ENCODE measurements at regions not wholly inside any gene's neighbourhood (a gene's known extent, or its start where the extent isn't known, plus 50 kb on each side); places are given as distances from the start of the nearest gene placed in this dataset.

GRCh38 chr2:217689053-217689452 is 313.7 kb downstream of the TNS1 start:
- TF ChIP-seq MAX (IDR thresholded peaks at IDR 0.05; ENCODE audit: low read depth, low read length) = no peak
- no peak for TF ChIP-seq POLR2A (IDR thresholded peaks at IDR 0.05; ENCODE audit: extremely low read depth, insufficient read length)
- no peak for TF ChIP-seq MYC (IDR thresholded peaks at IDR 0.05; ENCODE audit: low read depth, low read length)
- no peak for TF ChIP-seq CTCF (IDR thresholded peaks at IDR 0.05; ENCODE audit: low read depth, low read length)
- no peak for DNase-seq (ENCODE audit: low read depth)
- no peak overlapping the region for H3K4me3 ChIP-seq (ENCODE audit: low read depth, low read length)

DNA sequence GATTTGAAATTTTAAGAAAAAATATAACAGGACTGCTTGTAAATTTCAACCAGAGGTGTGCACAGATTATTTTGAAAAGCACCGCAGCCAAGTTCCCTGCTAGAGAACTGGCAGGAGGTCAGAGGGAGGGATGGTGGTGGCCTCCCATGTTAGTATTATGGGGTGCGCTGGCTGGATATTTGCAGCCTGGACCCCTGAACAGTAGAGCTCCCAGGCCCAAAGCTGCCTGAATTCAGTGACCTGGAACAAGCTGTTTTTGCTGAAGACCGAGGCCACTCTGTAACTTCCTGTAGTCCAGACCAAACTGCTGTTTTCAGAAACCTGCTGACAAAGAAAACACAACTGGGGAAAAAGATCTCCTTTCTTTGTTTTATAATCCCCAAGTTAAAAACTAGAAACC is 314.3 kb downstream of the TNS1 start:
- H3K4me3 ChIP-seq (ENCODE audit: low read depth, low read length) = no peak overlapping the region
- no peak for TF ChIP-seq CTCF (IDR thresholded peaks at IDR 0.05; ENCODE audit: low read depth, low read length)
- no peak for TF ChIP-seq MYC (IDR thresholded peaks at IDR 0.05; ENCODE audit: low read depth, low read length)
- TF ChIP-seq MAX (IDR thresholded peaks at IDR 0.05; ENCODE audit: low read depth, low read length) = no peak
- no peak for TF ChIP-seq POLR2A (IDR thresholded peaks at IDR 0.05; ENCODE audit: extremely low read depth, insufficient read length)
- DNase-seq (ENCODE audit: low read depth) = no peak

- no peak overlapping the region for H3K4me3 ChIP-seq (ENCODE audit: low read depth, low read length)
- TF ChIP-seq MYC (IDR thresholded peaks at IDR 0.05; ENCODE audit: low read depth, low read length) = no peak
- TF ChIP-seq MAX (IDR thresholded peaks at IDR 0.05; ENCODE audit: low read depth, low read length) = no peak
- TF ChIP-seq POLR2A (IDR thresholded peaks at IDR 0.05; ENCODE audit: extremely low read depth, insufficient read length) = no peak
- no peak for TF ChIP-seq CTCF (IDR thresholded peaks at IDR 0.05; ENCODE audit: low read depth, low read length)
- DNase-seq (ENCODE audit: low read depth) = no peak
Observed at GRCh38 chr2:217687771-217688170, 315.0 kb downstream of the TNS1 start.

GRCh38 chr2:217685255-217685605 is 317.6 kb downstream of the TNS1 start:
- TF ChIP-seq MYC (IDR thresholded peaks at IDR 0.05; ENCODE audit: low read depth, low read length) (no peak), POLR2A (IDR thresholded peaks at IDR 0.05; ENCODE audit: extremely low read depth, insufficient read length) (no peak), CTCF (IDR thresholded peaks at IDR 0.05; ENCODE audit: low read depth, low read length) (no peak), MAX (IDR thresholded peaks at IDR 0.05; ENCODE audit: low read depth, low read length) (no peak)
- DNase-seq (ENCODE audit: low read depth) = peak; percentile 69
- H3K4me3 ChIP-seq (ENCODE audit: low read depth, low read length) = no peak overlapping the region

DNA sequence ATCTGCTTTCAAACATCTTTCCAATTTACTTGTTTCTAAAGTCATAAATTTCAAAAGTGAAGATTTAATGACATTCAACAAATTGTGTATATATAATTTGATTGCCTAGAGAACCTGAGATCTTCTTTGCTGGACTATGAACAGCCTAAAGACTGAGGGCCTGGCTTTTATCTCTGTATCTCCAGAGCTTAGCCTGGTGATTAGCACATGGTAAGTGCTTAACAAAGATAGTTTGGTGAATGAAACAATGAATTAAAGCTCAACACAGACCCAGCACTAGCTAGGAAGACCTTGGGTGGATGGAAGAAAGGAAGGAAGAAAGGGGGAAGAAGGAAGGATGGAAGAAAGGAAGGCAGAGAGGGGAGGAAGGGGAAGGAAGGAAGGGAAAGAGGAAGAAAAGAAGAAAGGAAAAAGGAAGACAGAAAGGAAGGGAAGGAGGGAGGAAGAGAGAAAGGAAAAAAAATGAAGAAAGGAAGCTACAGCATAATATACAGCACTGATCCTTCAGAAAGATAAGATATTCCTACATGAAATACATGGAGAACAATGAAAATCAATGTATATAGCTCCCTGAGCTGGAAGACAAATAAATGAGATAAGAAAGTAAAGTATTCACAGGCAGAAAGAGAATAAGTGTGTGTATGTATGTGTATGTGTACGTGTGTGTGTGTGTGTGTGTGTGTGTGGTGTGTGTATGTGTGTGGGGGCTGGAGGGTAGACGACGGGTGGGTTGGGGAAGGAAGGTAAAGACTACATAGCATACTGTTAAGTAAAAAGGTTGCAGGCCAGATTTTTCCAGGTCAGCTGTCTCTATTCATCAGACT is 318.2 kb downstream of the TNS1 start:
- DNase-seq (ENCODE audit: low read depth) = no peak
- H3K4me3 ChIP-seq (ENCODE audit: low read depth, low read length) = no peak overlapping the region
- TF ChIP-seq CTCF (IDR thresholded peaks at IDR 0.05; ENCODE audit: low read depth, low read length) = no peak

Data from NB4 (cell line).